Ishikawa (cell line): ENCODE measurements at regions not wholly inside any gene's neighbourhood (a gene's known extent, or its start where the extent isn't known, plus 50 kb on each side); places are given as distances from the start of the nearest gene placed in this dataset.

Experiments used
- CEBPB ChIP-seq: IDR thresholded peaks from 2 replicates; pipeline ENCODE4 v1.6.1; 2012
- CREB1 ChIP-seq: IDR thresholded peaks from 2 replicates; pipeline ENCODE4 v1.6.1; 2012; ENCODE audit warnings: low read depth
- EGR1 ChIP-seq: IDR thresholded peaks from 2 replicates; pipeline ENCODE4 v1.6.1; 2012
- EP300 ChIP-seq: IDR thresholded peaks from 2 replicates; pipeline ENCODE4 v1.6.1; 2012; ENCODE audit warnings: borderline replicate concordance
- FOXM1 ChIP-seq: IDR thresholded peaks from 2 replicates; pipeline ENCODE4 v1.6.1; 2012; ENCODE audit warnings: low read depth, borderline replicate concordance
- MAX ChIP-seq: IDR thresholded peaks from 2 replicates; pipeline ENCODE4 v1.6.1; 2012
- NFIC ChIP-seq: IDR thresholded peaks from 2 replicates; pipeline ENCODE4 v1.6.1; 2012
- RAD21 ChIP-seq: IDR thresholded peaks from 2 replicates; pipeline ENCODE4 v1.6.1; 2012; ENCODE audit warnings: low read depth
- REST ChIP-seq: IDR thresholded peaks from 2 replicates; pipeline ENCODE4 v1.6.1; 2012; ENCODE audit warnings: low read depth, mild to moderate bottlenecking
- TAF1 ChIP-seq: IDR thresholded peaks from 2 replicates; pipeline ENCODE4 v1.6.1; 2012; ENCODE audit warnings: low read depth, mild to moderate bottlenecking
- TCF12 ChIP-seq: IDR thresholded peaks from 2 replicates; pipeline ENCODE4 v1.6.1; 2012; ENCODE audit warnings: low read depth
- TEAD4 ChIP-seq: IDR thresholded peaks from 2 replicates; pipeline ENCODE4 v1.6.1; 2012
- USF1 ChIP-seq: IDR thresholded peaks from 2 replicates; pipeline ENCODE4 v1.6.1; 2012
- YY1 ChIP-seq: IDR thresholded peaks from 2 replicates; pipeline ENCODE4 v1.6.1; 2012; ENCODE audit warnings: low read depth
- ZBTB7A ChIP-seq: IDR thresholded peaks from 2 replicates; pipeline ENCODE4 v1.6.1; 2012; ENCODE audit warnings: low read depth

- TF ChIP-seq CEBPB = no peak
- TF ChIP-seq NFIC = no peak
- no peak for TF ChIP-seq EGR1
- TF ChIP-seq YY1 = no peak
- no peak for TF ChIP-seq EP300
- TF ChIP-seq CREB1 = no peak
- TF ChIP-seq TEAD4 = no peak
- TF ChIP-seq TAF1 = no peak
Observed at GRCh38 chr2:128469875-128470274, 151.2 kb upstream of the HS6ST1 start.

GRCh38 chr2:128472789-128473174 lies 154.1 kb upstream of the HS6ST1 start:
- TF ChIP-seq EP300 (no peak), CEBPB (no peak), YY1 (no peak), REST (no peak), TCF12 (no peak), EGR1 (no peak), FOXM1 (no peak), TEAD4 (no peak), MAX (no peak), NFIC (no peak), USF1 (no peak), TAF1 (no peak)

GRCh38 chr2:128473175-128474035 lies 154.7 kb upstream of the HS6ST1 start:
- TF ChIP-seq NFIC (peak; percentile 45; the same call in 1 of the 2 replicates), REST (no peak), TCF12 (no peak)

DNA sequence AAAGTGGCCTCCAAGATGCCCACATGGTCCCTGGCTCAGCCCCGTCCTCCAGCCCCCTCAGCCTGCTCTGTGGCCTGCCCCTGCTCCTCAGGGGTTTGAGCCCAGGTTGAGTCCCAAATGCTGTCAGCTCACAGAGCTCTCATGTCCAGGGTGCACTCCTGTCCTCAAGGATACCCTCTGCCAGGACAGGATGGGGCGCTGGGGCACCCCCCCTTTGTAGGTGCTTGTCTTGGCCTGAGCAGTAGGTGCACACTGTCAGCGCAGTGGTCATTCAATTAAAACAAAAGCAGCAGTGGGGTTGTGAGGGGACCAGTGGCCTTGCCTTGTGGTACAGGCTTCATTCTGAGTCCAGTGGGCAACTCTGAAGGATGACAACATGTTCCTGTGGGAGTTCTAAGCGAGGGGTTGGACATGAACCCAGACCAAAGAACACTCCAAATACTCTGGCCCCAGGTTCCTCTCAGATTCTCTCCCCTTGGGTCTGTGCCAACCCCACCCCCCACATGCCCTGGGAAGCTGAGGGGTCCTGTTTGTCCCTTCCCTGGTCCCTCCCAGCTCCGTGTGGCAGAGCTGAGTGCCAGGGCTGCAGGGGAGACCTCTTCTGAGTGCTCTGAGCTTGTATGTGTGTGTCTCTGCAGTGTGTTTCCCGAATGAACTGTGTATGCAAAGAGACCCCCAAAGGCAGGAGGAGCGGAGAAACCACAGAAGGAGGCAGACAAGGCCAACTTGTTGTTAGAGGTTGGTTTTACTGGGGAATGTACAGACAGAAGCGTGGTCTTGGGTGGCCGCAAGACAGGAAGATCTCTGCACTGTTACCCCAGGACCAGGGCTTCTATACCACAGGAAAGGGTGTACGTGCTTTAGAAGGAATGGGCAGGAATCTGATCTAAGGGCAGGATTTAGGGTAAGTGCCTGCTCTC lies 155.6 kb upstream of the HS6ST1 start:
- TF ChIP-seq TCF12 (no peak), CEBPB (no peak), TAF1 (no peak), EP300 (no peak), ZBTB7A (no peak), CREB1 (no peak), USF1 (no peak), MAX (no peak), REST (no peak), RAD21 (no peak), NFIC (no peak)
